CD4-positive, alpha-beta T cell (primary cell): ENCODE measurements at regions not wholly inside any gene's neighbourhood (a gene's known extent, or its start where the extent isn't known, plus 50 kb on each side); places are given as distances from the start of the nearest gene placed in this dataset.

Experiments used
- ATAC-seq: fragments of 200-7000 bp; cut with Tn5 transposase; one replicate; pipeline ENCODE4 v1.10.0; 2022; ENCODE audit warnings: mild to moderate bottlenecking; ENCODE audit not compliant: poor library complexity
- CTCF ChIA-PET: fragments of 350-600 bp; sonication (Branson Sonifier 250); formaldehyde crosslinking; loops from one replicate; lab custom pipeline; 2021; ENCODE audit warnings: antibody characterized with exemption, inconsistent platforms; lab: Charles Lee
- POLR2A ChIA-PET: fragments of 350-600 bp; sonication (Branson Sonifier 250); formaldehyde crosslinking; loops from one replicate; lab custom pipeline; 2021; ENCODE audit warnings: antibody characterized with exemption, inconsistent platforms; lab: Charles Lee
- DNase-seq, 14 experiments: peaks; one replicate each; pipeline ENCODE4 v3.0.0-alpha.2; 2013 to 2020; ENCODE audit warnings: mixed read lengths in 2 of 14
- H3K27ac ChIP-seq, 2 donors: one replicate each; pipeline versions ENCODE4 v1.5.1 to v1.7.0; 2013; ENCODE audit warnings: low read length in 2 of 2, low read depth in 1 of 2, mild to moderate bottlenecking in 1 of 2
- H3K27me3 ChIP-seq, 2 experiments: 1 replicate in 1 of 2; 2 replicates in 1 of 2; pipeline versions ENCODE4 v1.6.1 to v1.7.0; 2013; ENCODE audit warnings: low read length in 2 of 2, control low read depth in 1 of 2, mild to moderate bottlenecking in 1 of 2, moderate library complexity in 1 of 2; ENCODE audit not compliant: insufficient read depth in 2 of 2, control insufficient read depth in 1 of 2
- H3K36me3 ChIP-seq: one replicate; pipeline ENCODE4 v1.6.1; 2013; ENCODE audit warnings: low read length, control low read depth; ENCODE audit not compliant: insufficient read depth
- H3K4me1 ChIP-seq: one replicate; pipeline ENCODE4 v1.6.1; 2013; ENCODE audit warnings: low read length, control low read depth; ENCODE audit not compliant: insufficient read depth
- H3K4me3 ChIP-seq: one replicate; pipeline ENCODE4 v1.5.1; 2013; ENCODE audit warnings: mild to moderate bottlenecking, low read length, moderate library complexity
- H3K9me3 ChIP-seq, 2 experiments: 1 replicate in 1 of 2; 2 replicates in 1 of 2; pipeline versions ENCODE4 v1.6.1 to v1.7.0; 2013; ENCODE audit warnings: low read length in 2 of 2, mild to moderate bottlenecking in 2 of 2, control low read depth in 1 of 2, moderate library complexity in 1 of 2; ENCODE audit not compliant: control insufficient read depth in 1 of 2, insufficient read depth in 1 of 2
- H3K27ac Mint-ChIP-seq: one replicate; pipeline ENCODE4 v1.8.0; 2020; ENCODE audit warnings: mixed read lengths
- H3K27me3 Mint-ChIP-seq: one replicate; pipeline ENCODE4 v1.8.0; 2021; ENCODE audit warnings: mixed read lengths
- H3K36me3 Mint-ChIP-seq: one replicate; pipeline ENCODE4 v1.8.0; 2021; ENCODE audit warnings: low read depth, mixed read lengths
- H3K4me1 Mint-ChIP-seq: one replicate; pipeline ENCODE4 v1.8.0; 2021; ENCODE audit warnings: low read depth, mixed read lengths
- H3K4me3 Mint-ChIP-seq: one replicate; pipeline ENCODE4 v1.8.0; 2020; ENCODE audit warnings: mild to moderate bottlenecking, mixed read lengths
- H3K9me3 Mint-ChIP-seq: one replicate; pipeline ENCODE4 v1.8.0; 2020; ENCODE audit warnings: mixed read lengths
- CTCF ChIP-seq: fragments of 200-600 bp; IDR thresholded peaks from one replicate; pipeline ENCODE4 v1.8.0; 2022; ENCODE audit warnings: antibody characterized with exemption, mild to moderate bottlenecking
- intact Hi-C, 2 experiments: fragments of 100-400 bp; cut with DNase I in 1 of 2; cut with micrococcal nuclease in 1 of 2; formaldehyde crosslinking; loops; one replicate each; pipeline versions ENCODE4 v1.15.1 to v1.9.0; 2023 to 2025; cut with DNase I, micrococcal nuclease

- no peak overlapping the region for H3K27ac ChIP-seq
- no peak for ATAC-seq
- H3K27me3 ChIP-seq = no peaks in the 10 kb centered on the region
- Mint-ChIP-seq H3K36me3 (no peaks in the 10 kb centered on the region), H3K4me3 (no peak overlapping the region), H3K9me3 (no peaks in the 10 kb centered on the region), H3K27ac (no peak overlapping the region), H3K4me1 (no peaks in the 10 kb centered on the region), H3K27me3 (no peaks in the 10 kb centered on the region)
- H3K4me1 ChIP-seq = no peaks in the 10 kb centered on the region
- intact Hi-C loops = no loop called here
- no peak for DNase-seq
- no peaks in the 10 kb centered on the region for H3K36me3 ChIP-seq
- POLR2A ChIA-PET = no interaction called here
- H3K9me3 ChIP-seq = peaks cover 0 to 3% of the 10 kb centered on the region in 2 experiments
- no peak overlapping the region for H3K4me3 ChIP-seq
- no peak for TF ChIP-seq CTCF
- CTCF ChIA-PET = no interaction called here
Measured at GRCh38 chr4:137768196-137768595, 235.9 kb upstream of the PCDH18 start.

- ChIA-PET POLR2A (no interaction called here), CTCF (no interaction called here)
- intact Hi-C loops = no loop called here
- H3K36me3 Mint-ChIP-seq = no peaks in the 10 kb centered on the region
- DNase-seq (no peak), ATAC-seq (no peak)
- Histone ChIP-seq H3K27me3 (no peaks in the 10 kb centered on the region), H3K9me3 (no peaks in the 10 kb centered on the region), H3K36me3 (no peaks in the 10 kb centered on the region), H3K4me3 (no peak overlapping the region), H3K27ac (no peak overlapping the region), H3K4me1 (no peaks in the 10 kb centered on the region)
- no peaks in the 10 kb centered on the region for H3K4me1 Mint-ChIP-seq
- TF ChIP-seq CTCF = no peak
- H3K9me3 Mint-ChIP-seq = peaks cover 3% of the 10 kb centered on the region
- H3K27ac Mint-ChIP-seq = no peak overlapping the region
- no peaks in the 10 kb centered on the region for H3K27me3 Mint-ChIP-seq
- H3K4me3 Mint-ChIP-seq = no peak overlapping the region
Measured at GRCh38 chr4:137762591-137762990, 230.3 kb upstream of the PCDH18 start.

DNA sequence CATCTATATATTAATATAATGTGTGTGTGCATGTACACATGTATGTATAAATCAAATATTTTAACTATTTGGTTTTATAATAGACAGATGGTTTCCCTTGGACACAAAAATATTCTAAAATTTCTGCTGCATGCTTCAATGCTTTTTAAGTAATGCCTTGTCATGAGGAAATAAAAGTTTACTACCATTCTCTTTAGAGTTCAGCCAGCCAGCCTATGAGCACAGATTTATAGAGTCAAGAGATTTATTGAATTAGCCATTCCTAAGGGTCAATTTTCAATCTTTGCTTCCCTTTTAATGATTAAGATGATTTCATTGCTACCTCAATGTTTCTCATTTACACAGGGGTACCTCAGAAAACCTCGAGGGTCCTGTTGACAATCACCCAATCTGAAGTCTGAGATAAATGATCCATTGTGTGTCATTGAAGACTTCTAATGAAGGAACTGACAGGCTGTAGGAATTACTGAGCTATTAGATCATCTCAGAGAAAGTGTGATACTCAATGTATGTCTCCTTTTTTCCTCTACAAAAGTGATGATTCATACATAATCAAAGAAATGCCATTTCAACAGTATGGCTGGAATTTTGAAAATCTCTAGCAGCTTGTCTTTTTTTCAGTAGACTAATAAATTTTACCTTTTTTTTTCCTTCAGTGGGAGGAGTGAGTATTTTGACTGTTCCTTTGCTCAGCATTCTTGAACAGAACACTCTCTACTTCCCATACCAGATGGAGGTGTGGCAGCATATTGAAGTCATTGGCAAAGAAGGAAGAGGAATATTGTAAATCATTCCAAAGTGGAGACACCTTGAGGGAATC is 222.6 kb upstream of the PCDH18 start:
- CTCF ChIA-PET = no interaction called here
- TF ChIP-seq CTCF = no peak
- DNase-seq = no peak
- Histone ChIP-seq H3K4me1 (no peaks in the 10 kb centered on the region), H3K36me3 (no peaks in the 10 kb centered on the region), H3K9me3 (no peaks in the 10 kb centered on the region), H3K27me3 (no peaks in the 10 kb centered on the region), H3K27ac (no peak overlapping the region), H3K4me3 (no peak overlapping the region)
- Mint-ChIP-seq H3K27me3 (no peaks in the 10 kb centered on the region), H3K4me1 (no peaks in the 10 kb centered on the region), H3K4me3 (no peak overlapping the region), H3K9me3 (peaks cover 2% of the 10 kb centered on the region), H3K27ac (no peak overlapping the region), H3K36me3 (no peaks in the 10 kb centered on the region)
- no peak for ATAC-seq
- POLR2A ChIA-PET = no interaction called here
- intact Hi-C loops = no loop called here
